ENCODE measurements at regions not wholly inside any gene's neighbourhood (a gene's known extent, or its start where the extent isn't known, plus 50 kb on each side); places are given as distances from the start of the nearest gene placed in this dataset.

DNA sequence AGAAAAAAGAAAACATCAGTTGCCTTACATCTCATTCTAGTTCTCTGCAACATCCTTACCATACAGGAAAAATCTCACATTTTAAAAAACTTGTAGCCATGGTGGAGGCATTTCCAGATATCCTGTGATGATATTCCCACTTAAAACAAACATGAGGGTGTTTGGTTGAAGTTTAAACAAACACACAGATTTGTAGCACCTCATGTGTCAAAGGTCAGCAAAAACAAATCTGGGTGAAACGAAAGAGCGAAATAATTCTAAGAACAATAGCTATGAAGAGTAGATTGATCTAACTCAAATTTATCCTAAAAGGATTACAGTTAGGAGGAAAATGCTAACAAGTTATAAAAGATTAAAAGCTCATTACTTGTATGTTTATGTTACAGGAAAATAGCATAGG is 83.1 kb upstream of the IRX5 start:
- Histone ChIP-seq H3K4me3 (no peak overlapping the region), H3K27me3 (no peaks in the 10 kb centered on the region), H3K36me3 (no peaks in the 10 kb centered on the region), H3K4me1 (ENCODE audit: insufficient read depth) (no peaks in the 10 kb centered on the region), H3K27ac (no peak overlapping the region), H3K9me3 (no peaks in the 10 kb centered on the region)
- intact Hi-C loops (cut with DNase I), result no loop called here
- TF ChIP-seq EP300 (IDR thresholded peaks at IDR 0.05) (no peak), POLR2A (IDR thresholded peaks at IDR 0.05) (no peak)
- TF ChIP-seq, protein P1, sequence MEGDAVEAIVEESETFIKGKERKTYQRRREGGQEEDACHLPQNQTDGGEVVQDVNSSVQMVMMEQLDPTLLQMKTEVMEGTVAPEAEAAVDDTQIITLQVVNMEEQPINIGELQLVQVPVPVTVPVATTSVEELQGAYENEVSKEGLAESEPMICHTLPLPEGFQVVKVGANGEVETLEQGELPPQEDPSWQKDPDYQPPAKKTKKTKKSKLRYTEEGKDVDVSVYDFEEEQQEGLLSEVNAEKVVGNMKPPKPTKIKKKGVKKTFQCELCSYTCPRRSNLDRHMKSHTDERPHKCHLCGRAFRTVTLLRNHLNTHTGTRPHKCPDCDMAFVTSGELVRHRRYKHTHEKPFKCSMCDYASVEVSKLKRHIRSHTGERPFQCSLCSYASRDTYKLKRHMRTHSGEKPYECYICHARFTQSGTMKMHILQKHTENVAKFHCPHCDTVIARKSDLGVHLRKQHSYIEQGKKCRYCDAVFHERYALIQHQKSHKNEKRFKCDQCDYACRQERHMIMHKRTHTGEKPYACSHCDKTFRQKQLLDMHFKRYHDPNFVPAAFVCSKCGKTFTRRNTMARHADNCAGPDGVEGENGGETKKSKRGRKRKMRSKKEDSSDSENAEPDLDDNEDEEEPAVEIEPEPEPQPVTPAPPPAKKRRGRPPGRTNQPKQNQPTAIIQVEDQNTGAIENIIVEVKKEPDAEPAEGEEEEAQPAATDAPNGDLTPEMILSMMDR (IDR thresholded peaks at IDR 0.05), result no peak
- no peak for DNase-seq
- 21 to 53% (median 32%) methylated on average over 2 of the region's 2 CpGs for WGBS, 3 donors

DNA sequence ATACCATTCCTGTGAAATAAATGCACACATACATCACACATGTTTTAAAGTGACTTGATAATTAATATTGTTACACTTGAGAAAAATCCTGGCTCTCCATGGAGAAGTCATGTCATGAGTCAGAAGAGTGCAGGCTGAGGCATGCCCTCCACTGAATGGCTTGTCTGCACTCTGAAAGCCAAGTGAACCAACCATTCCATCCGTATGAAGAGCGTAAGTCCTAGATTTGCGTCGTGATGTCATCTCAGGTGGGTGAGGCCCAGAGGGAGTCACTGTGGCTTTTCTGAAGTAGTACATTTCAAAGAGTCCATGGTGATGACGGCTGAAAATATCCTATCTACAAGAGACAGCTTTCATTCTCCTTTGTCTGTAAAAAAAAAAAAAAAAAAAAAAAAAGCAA is 83.5 kb upstream of the IRX5 start:
- no peaks in the 10 kb centered on the region for H3K9me3 ChIP-seq
- no peaks in the 10 kb centered on the region for H3K27me3 ChIP-seq
- WGBS, 3 donors, result 68 to 77% (median 68%) methylated on average over 5 of the region's 5 CpGs
- no peak for DNase-seq
- no peaks in the 10 kb centered on the region for H3K36me3 ChIP-seq
- no peak overlapping the region for H3K4me3 ChIP-seq
- intact Hi-C loops (cut with DNase I), result no loop called here
- H3K4me1 ChIP-seq (ENCODE audit: insufficient read depth), result no peaks in the 10 kb centered on the region
- H3K27ac ChIP-seq, result no peak overlapping the region
- no peak for TF ChIP-seq EP300 (IDR thresholded peaks at IDR 0.05)
- TF ChIP-seq POLR2A (IDR thresholded peaks at IDR 0.05), result no peak
- TF ChIP-seq, protein P1 (IDR thresholded peaks at IDR 0.05), result no peak

DNA sequence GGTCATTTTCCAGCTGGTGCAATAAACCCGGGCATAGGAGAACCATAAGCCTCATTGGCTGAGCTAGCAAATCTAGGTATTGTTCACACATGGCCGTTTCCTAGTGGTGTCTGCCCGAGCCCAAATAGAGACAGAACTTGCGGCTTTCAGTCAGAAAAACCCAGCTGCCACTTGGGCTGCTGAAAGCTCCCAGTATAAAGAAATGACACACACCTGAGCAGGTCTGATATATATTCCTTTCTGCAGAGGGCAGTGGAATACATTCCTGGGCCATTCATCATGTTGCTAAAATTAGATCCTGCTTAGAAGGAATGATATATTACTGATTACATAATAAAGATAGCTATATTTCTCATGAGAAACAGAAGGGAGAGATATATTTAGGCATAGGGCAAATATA is 83.9 kb upstream of the IRX5 start:
- DNase-seq, result no peak
- no peaks in the 10 kb centered on the region for H3K36me3 ChIP-seq
- intact Hi-C loops (cut with DNase I), result no loop called here
- H3K27ac ChIP-seq, result no peak overlapping the region
- no peak overlapping the region for H3K4me3 ChIP-seq
- H3K4me1 ChIP-seq (ENCODE audit: insufficient read depth), result no peaks in the 10 kb centered on the region
- H3K27me3 ChIP-seq, result no peaks in the 10 kb centered on the region
- 47 to 50% (median 48%) methylated on average over 4 of the region's 4 CpGs for WGBS, 3 donors
- no peaks in the 10 kb centered on the region for H3K9me3 ChIP-seq
- TF ChIP-seq, protein P1 (IDR thresholded peaks at IDR 0.05), result no peak
- TF ChIP-seq POLR2A (IDR thresholded peaks at IDR 0.05) (no peak), EP300 (IDR thresholded peaks at IDR 0.05) (no peak)

DNA sequence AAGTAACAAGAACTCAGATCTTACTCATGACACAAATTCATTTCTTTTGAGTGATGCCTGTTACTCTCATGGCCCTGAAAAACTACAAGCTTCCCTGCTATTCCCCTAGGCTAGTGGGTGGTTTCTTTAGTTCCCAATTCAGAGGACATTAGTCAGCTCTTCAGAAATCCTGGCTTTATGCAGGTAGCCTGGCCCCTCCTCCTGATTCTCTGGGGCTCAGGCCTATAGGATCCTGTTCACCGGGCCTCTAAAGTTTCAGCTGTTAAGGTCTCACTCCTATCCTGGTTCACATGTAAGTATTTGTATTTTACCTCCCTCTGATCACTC is 87.3 kb upstream of the IRX5 start:
- Histone ChIP-seq H3K27me3 (no peaks in the 10 kb centered on the region), H3K36me3 (no peaks in the 10 kb centered on the region), H3K27ac (no peak overlapping the region), H3K4me3 (no peak overlapping the region), H3K9me3 (no peaks in the 10 kb centered on the region), H3K4me1 (ENCODE audit: insufficient read depth) (no peaks in the 10 kb centered on the region)
- 87 to 96% (median 91%) methylated on average over 1 of the region's 1 CpG for WGBS, 3 donors
- intact Hi-C loops (cut with DNase I), result no loop called here
- TF ChIP-seq, protein P1 (IDR thresholded peaks at IDR 0.05), result no peak
- TF ChIP-seq EP300 (IDR thresholded peaks at IDR 0.05), result no peak
- TF ChIP-seq POLR2A (IDR thresholded peaks at IDR 0.05), result no peak
- no peak for DNase-seq

Measured in ovary (tissue), 7 donors.